ENCODE measurements at regions not wholly inside any gene's neighbourhood (a gene's known extent, or its start where the extent isn't known, plus 50 kb on each side); places are given as distances from the start of the nearest gene placed in this dataset.

- no CpG with 5 or more reads among the region's 6 CpGs for WGBS (ENCODE audit: insufficient coverage, insufficient read length)
- no peaks in the 10 kb centered on the region for H3K36me3 ChIP-seq (ENCODE audit: control insufficient read depth, insufficient read depth, low read length)
- H3K4me3 ChIP-seq (ENCODE audit: low read length): no peak overlapping the region
- H3K9me3 ChIP-seq (ENCODE audit: control insufficient read depth, insufficient read depth, low read length): no peaks in the 10 kb centered on the region
- no peaks in the 10 kb centered on the region for H3K4me1 ChIP-seq (ENCODE audit: control insufficient read depth, insufficient read depth, low read length)
- DNase-seq (ENCODE audit: low read depth, low spot score): no peak
- H3K27ac ChIP-seq (ENCODE audit: low read length): no peak overlapping the region
- H3K27me3 ChIP-seq (ENCODE audit: control insufficient read depth, insufficient read depth, low read length): no peaks in the 10 kb centered on the region; the same call in 1 of the 2 replicates
These were observed 127.8 kb downstream of the CRLF2 start for GRCh38 chrX:1084689-1085088.

DNA sequence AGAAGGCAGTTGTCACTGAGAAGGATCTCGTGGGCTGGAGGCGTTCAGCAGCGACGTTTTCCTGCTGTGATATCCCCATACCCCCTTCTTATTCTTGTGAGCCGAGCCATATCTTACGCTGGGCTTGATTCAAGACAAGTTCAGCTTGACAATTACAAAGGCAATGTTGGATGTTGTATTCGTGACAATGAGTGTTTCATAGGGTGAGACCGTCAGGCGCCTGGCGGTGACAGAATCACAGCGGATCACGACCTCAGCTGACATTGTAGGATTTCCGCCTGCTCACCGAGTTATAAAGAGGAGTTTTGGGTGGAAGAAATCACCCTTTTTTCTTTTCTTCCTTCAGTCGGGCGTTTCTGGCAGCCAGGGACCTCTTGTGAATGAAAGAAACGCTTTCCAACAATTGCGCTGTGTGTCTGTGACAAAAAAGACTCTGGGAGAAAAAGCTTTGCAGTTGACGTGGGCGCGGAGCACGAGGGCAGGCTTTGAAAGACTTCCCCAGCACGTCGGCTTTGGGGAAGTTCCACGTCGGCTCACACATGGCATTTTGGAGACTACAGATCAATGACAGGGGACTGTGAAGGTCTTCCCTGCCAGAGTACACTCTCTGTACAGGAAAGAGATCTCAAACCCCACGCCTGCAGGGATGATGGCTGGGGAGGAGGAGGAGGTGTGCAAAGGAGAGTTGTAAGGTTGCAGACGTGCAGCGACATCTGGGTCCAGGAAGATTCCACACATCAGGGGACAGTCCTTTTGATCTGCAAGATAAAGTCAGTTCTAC lies 135.4 kb downstream of the CRLF2 start:
- H3K27ac ChIP-seq (ENCODE audit: low read length): no peak overlapping the region
- H3K4me3 ChIP-seq (ENCODE audit: low read length): no peak overlapping the region
- no peaks in the 10 kb centered on the region for H3K27me3 ChIP-seq (ENCODE audit: control insufficient read depth, insufficient read depth, low read length)
- H3K36me3 ChIP-seq (ENCODE audit: control insufficient read depth, insufficient read depth, low read length): no peaks in the 10 kb centered on the region
- no peak for DNase-seq (ENCODE audit: low read depth, low spot score)
- no peaks in the 10 kb centered on the region for H3K4me1 ChIP-seq (ENCODE audit: control insufficient read depth, insufficient read depth, low read length)
- no CpG with 5 or more reads among the region's 29 CpGs for WGBS (ENCODE audit: insufficient coverage, insufficient read length)
- peaks cover 1% of the 10 kb centered on the region; the same call in 1 of the 2 replicates for H3K9me3 ChIP-seq (ENCODE audit: control insufficient read depth, insufficient read depth, low read length)

- Histone ChIP-seq H3K4me3 (ENCODE audit: low read length) (no peak overlapping the region), H3K27ac (ENCODE audit: low read length) (no peak overlapping the region), H3K36me3 (ENCODE audit: control insufficient read depth, insufficient read depth, low read length) (no peaks in the 10 kb centered on the region), H3K4me1 (ENCODE audit: control insufficient read depth, insufficient read depth, low read length) (no peaks in the 10 kb centered on the region), H3K27me3 (ENCODE audit: control insufficient read depth, insufficient read depth, low read length) (no peaks in the 10 kb centered on the region), H3K9me3 (ENCODE audit: control insufficient read depth, insufficient read depth, low read length) (peaks cover 1% of the 10 kb centered on the region; the same call in 1 of the 2 replicates)
- WGBS (ENCODE audit: insufficient coverage, insufficient read length): no CpG with 5 or more reads among the region's 7 CpGs
- DNase-seq (ENCODE audit: low read depth, low spot score): no peak
These were observed 136.7 kb downstream of the CRLF2 start for GRCh38 chrX:1075741-1076140.

GRCh38 chrX:1075156-1075555 lies 137.3 kb downstream of the CRLF2 start:
- no peaks in the 10 kb centered on the region for H3K4me1 ChIP-seq (ENCODE audit: control insufficient read depth, insufficient read depth, low read length)
- no peaks in the 10 kb centered on the region for H3K27me3 ChIP-seq (ENCODE audit: control insufficient read depth, insufficient read depth, low read length)
- H3K27ac ChIP-seq (ENCODE audit: low read length): no peak overlapping the region
- H3K4me3 ChIP-seq (ENCODE audit: low read length): no peak overlapping the region
- no peak for DNase-seq (ENCODE audit: low read depth, low spot score)
- H3K36me3 ChIP-seq (ENCODE audit: control insufficient read depth, insufficient read depth, low read length): no peaks in the 10 kb centered on the region
- no CpG with 5 or more reads among the region's 7 CpGs for WGBS (ENCODE audit: insufficient coverage, insufficient read length)
- peaks cover 1% of the 10 kb centered on the region; the same call in 1 of the 2 replicates for H3K9me3 ChIP-seq (ENCODE audit: control insufficient read depth, insufficient read depth, low read length)

GRCh38 chrX:1074755-1075154 lies 137.7 kb downstream of the CRLF2 start:
- Histone ChIP-seq H3K27ac (ENCODE audit: low read length) (no peak overlapping the region), H3K27me3 (ENCODE audit: control insufficient read depth, insufficient read depth, low read length) (no peaks in the 10 kb centered on the region), H3K9me3 (ENCODE audit: control insufficient read depth, insufficient read depth, low read length) (peaks cover 1% of the 10 kb centered on the region; the same call in 1 of the 2 replicates), H3K4me1 (ENCODE audit: control insufficient read depth, insufficient read depth, low read length) (no peaks in the 10 kb centered on the region), H3K4me3 (ENCODE audit: low read length) (no peak overlapping the region), H3K36me3 (ENCODE audit: control insufficient read depth, insufficient read depth, low read length) (no peaks in the 10 kb centered on the region)
- WGBS (ENCODE audit: insufficient coverage, insufficient read length): no CpG with 5 or more reads among the region's 8 CpGs
- no peak for DNase-seq (ENCODE audit: low read depth, low spot score)

DNA sequence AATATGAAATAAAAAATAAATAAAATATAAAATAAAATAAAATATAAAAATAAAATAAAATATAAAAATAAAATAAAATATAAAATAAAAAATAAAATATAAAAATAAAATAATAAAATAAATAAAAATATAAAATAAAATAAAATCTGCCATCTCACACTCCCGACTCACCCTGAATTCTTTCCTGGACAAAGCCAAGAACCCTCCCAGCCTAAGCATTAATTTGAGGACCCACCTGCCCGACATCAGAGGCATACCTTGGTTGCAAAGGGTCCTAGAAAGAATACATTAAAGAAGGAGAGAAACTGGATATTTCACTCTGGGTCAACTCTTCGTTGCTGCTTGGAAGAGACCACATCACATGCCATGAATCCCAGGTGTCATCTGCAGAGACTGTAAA lies 138.3 kb downstream of the CRLF2 start:
- no peak for DNase-seq (ENCODE audit: low read depth, low spot score)
- Histone ChIP-seq H3K9me3 (ENCODE audit: control insufficient read depth, insufficient read depth, low read length) (peaks cover 1% of the 10 kb centered on the region), H3K4me1 (ENCODE audit: control insufficient read depth, insufficient read depth, low read length) (no peaks in the 10 kb centered on the region), H3K27ac (ENCODE audit: low read length) (no peak overlapping the region), H3K36me3 (ENCODE audit: control insufficient read depth, insufficient read depth, low read length) (no peaks in the 10 kb centered on the region), H3K27me3 (ENCODE audit: control insufficient read depth, insufficient read depth, low read length) (no peaks in the 10 kb centered on the region), H3K4me3 (ENCODE audit: low read length) (no peak overlapping the region)
- no CpG with 5 or more reads among the region's 3 CpGs for WGBS (ENCODE audit: insufficient coverage, insufficient read length)

DNA sequence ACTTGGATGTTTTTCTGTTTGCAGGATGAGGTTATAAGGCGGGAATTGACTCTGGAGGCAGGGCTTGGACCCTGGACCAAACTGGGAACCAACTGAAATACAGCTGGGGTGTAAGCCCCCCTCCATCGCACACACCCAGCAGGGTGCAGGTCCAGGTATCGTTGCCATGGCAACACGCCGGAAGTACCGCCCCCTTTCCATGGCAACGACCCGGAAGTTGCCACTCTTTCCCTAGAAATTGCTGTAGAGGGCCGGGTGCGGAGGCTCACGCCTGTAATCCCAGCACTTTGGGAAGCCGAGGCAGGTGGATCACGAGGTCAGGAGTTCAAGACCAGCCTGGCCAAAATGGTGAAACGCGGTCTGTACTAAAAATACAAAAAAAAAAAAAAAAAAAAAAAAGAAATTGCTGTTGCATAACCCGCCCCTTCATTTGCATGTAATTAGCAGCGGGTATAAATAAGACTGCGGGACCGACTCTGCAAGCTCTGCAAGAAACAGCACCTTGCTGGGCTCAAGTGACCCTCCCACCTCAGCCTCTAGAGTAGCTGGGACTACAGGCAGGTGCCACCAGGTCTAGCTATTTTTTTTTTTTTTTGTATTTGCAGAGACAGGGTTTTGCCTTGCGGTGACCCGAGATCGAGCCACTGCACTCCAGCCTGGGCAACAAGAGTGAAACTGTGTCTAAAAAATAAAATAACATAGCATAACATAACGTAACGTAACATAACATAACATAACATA lies 139.6 kb downstream of the CRLF2 start:
- Histone ChIP-seq H3K27me3 (ENCODE audit: control insufficient read depth, insufficient read depth, low read length) (no peaks in the 10 kb centered on the region), H3K36me3 (ENCODE audit: control insufficient read depth, insufficient read depth, low read length) (no peaks in the 10 kb centered on the region), H3K27ac (ENCODE audit: low read length) (no peak overlapping the region), H3K4me1 (ENCODE audit: control insufficient read depth, insufficient read depth, low read length) (no peaks in the 10 kb centered on the region), H3K9me3 (ENCODE audit: control insufficient read depth, insufficient read depth, low read length) (peaks cover 1% of the 10 kb centered on the region), H3K4me3 (ENCODE audit: low read length) (no peak overlapping the region)
- WGBS (ENCODE audit: insufficient coverage, insufficient read length): no CpG with 5 or more reads among the region's 24 CpGs
- DNase-seq (ENCODE audit: low read depth, low spot score): no peak

DNA sequence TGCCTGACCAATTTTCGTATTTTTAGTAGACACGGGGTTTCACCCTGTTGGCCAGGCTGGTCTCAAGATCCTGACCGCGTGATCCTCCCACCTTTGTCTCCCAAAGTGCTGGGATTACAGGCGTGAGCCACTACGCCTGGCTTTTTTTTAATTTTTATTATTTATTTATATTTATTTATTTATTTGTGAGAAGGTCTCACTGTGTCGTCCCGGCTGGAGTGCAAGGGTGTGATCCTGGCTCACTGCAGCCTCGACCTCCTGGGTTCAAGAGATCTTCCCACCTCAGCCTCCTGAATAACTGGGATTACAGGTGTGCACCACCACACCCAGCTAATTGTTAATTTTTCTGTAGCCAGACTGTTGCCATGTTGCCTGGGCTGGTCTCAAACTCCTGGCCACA lies 141.1 kb downstream of the CRLF2 start:
- H3K36me3 ChIP-seq (ENCODE audit: control insufficient read depth, insufficient read depth, low read length): no peaks in the 10 kb centered on the region
- no peaks in the 10 kb centered on the region for H3K4me1 ChIP-seq (ENCODE audit: control insufficient read depth, insufficient read depth, low read length)
- no CpG with 5 or more reads among the region's 9 CpGs for WGBS (ENCODE audit: insufficient coverage, insufficient read length)
- no peak for DNase-seq (ENCODE audit: low read depth, low spot score)
- peaks cover 1% of the 10 kb centered on the region for H3K9me3 ChIP-seq (ENCODE audit: control insufficient read depth, insufficient read depth, low read length)
- H3K27ac ChIP-seq (ENCODE audit: low read length): no peak overlapping the region
- no peaks in the 10 kb centered on the region for H3K27me3 ChIP-seq (ENCODE audit: control insufficient read depth, insufficient read depth, low read length)
- no peak overlapping the region for H3K4me3 ChIP-seq (ENCODE audit: low read length)

DNA sequence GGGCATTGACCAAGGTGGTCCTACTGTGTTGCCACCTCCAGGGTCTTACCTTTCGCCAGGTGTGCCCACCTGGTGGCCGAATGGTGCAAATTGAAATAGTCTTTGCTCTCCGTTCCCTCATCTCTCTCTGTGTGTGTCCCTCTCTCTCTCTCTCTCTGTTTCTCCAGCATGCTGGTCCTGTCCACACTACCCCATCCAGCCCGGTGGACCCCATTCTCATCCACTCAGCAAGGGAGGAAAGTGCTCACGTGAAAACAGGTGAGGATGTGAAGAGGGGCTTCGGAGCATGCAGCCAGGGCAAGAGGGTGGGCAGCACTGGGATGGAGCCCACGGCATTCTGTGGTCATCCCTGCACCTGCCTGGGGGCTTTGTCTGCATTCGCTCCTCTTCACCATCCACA lies 150.1 kb downstream of the CRLF2 start:
- H3K9me3 ChIP-seq (ENCODE audit: control insufficient read depth, insufficient read depth, low read length): no peaks in the 10 kb centered on the region
- no CpG with 5 or more reads among the region's 8 CpGs for WGBS (ENCODE audit: insufficient coverage, insufficient read length)
- no peaks in the 10 kb centered on the region for H3K36me3 ChIP-seq (ENCODE audit: control insufficient read depth, insufficient read depth, low read length)
- H3K27ac ChIP-seq (ENCODE audit: low read length): no peak overlapping the region
- DNase-seq (ENCODE audit: low read depth, low spot score): no peak
- H3K27me3 ChIP-seq (ENCODE audit: control insufficient read depth, insufficient read depth, low read length): no peaks in the 10 kb centered on the region
- no peaks in the 10 kb centered on the region; the same call in 1 of the 2 replicates for H3K4me1 ChIP-seq (ENCODE audit: control insufficient read depth, insufficient read depth, low read length)
- H3K4me3 ChIP-seq (ENCODE audit: low read length): no peak overlapping the region

- no CpG with 5 or more reads among the region's 7 CpGs for WGBS (ENCODE audit: insufficient coverage, insufficient read length)
- DNase-seq (ENCODE audit: low read depth, low spot score): no peak
- no peaks in the 10 kb centered on the region for H3K9me3 ChIP-seq (ENCODE audit: control insufficient read depth, insufficient read depth, low read length)
- no peaks in the 10 kb centered on the region for H3K36me3 ChIP-seq (ENCODE audit: control insufficient read depth, insufficient read depth, low read length)
- H3K4me1 ChIP-seq (ENCODE audit: control insufficient read depth, insufficient read depth, low read length): no peaks in the 10 kb centered on the region; the same call in 1 of the 2 replicates
- no peak overlapping the region for H3K4me3 ChIP-seq (ENCODE audit: low read length)
- H3K27ac ChIP-seq (ENCODE audit: low read length): no peak overlapping the region
- H3K27me3 ChIP-seq (ENCODE audit: control insufficient read depth, insufficient read depth, low read length): no peaks in the 10 kb centered on the region
These were observed 151.9 kb downstream of the CRLF2 start for GRCh38 chrX:1060562-1060960.
